Spleen (tissue), 11 donors: ENCODE measurements at regions not wholly inside any gene's neighbourhood (a gene's known extent, or its start where the extent isn't known, plus 50 kb on each side); places are given as distances from the start of the nearest gene placed in this dataset.
"Not testable (repeated sequence)": the region's sequence is repeated elsewhere in the genome, so short reads cannot be mapped to it uniquely, and the experiment has no call there.

Source experiments
- DNase-seq: peaks from one replicate; pipeline ENCODE4 v3.0.0-alpha.2; 2020
- H3K27ac ChIP-seq, 8 donors: fragments of 200-600 bp; sonication (generic) in 7 of 8; 1 replicate in 4 of 8; 2 replicates in 4 of 8; pipeline versions ENCODE4 v1.5.0 to v1.8.0; 2016 to 2021; ENCODE audit warnings: inconsistent platforms in 4 of 8, mild to moderate bottlenecking in 4 of 8, moderate library complexity in 1 of 8
- H3K27me3 ChIP-seq, 7 donors: fragments of 200-600 bp; sonication (generic) in 6 of 7; replicated peaks in 1 of 7; 1 replicate in 4 of 7; 2 replicates in 3 of 7; pipeline versions ENCODE4 v1.5.0 to v1.8.0; 2016 to 2021; ENCODE audit warnings: inconsistent platforms in 3 of 7, mild to moderate bottlenecking in 1 of 7
- H3K36me3 ChIP-seq, 6 donors: fragments of 200-600 bp; sonication (generic) in 5 of 6; 1 replicate in 4 of 6; 2 replicates in 2 of 6; pipeline versions ENCODE4 v1.5.0 to v1.8.0; 2016 to 2021; ENCODE audit warnings: inconsistent platforms in 2 of 6
- H3K4me1 ChIP-seq, 6 donors: fragments of 200-600 bp; sonication (generic) in 5 of 6; 1 replicate in 3 of 6; 2 replicates in 3 of 6; pipeline versions ENCODE4 v1.5.0 to v1.8.0; 2016 to 2021; ENCODE audit warnings: inconsistent platforms in 3 of 6
- H3K4me3 ChIP-seq, 8 donors: fragments of 200-600 bp; sonication (generic) in 7 of 8; 1 replicate in 4 of 8; 2 replicates in 4 of 8; pipeline versions ENCODE4 v1.5.0 to v1.8.0; 2016 to 2021; ENCODE audit warnings: inconsistent platforms in 4 of 8, mild to moderate bottlenecking in 4 of 8, moderate library complexity in 2 of 8
- H3K9me3 ChIP-seq, 8 donors: fragments of 200-600 bp; sonication (generic) in 7 of 8; 1 replicate in 4 of 8; 2 replicates in 4 of 8; pipeline versions ENCODE4 v1.5.0 to v1.8.0; 2016 to 2021; ENCODE audit warnings: inconsistent platforms in 4 of 8
- CTCF ChIP-seq, 11 experiments: fragments of 200-600 bp in 7 of 11; fragments of 450-650 bp in 4 of 11; sonication (generic) in 4 of 11; IDR thresholded peaks in 8 of 11; conservative IDR thresholded peaks in 3 of 11; 1 replicate in 7 of 11; 2 replicates in 4 of 11; pipeline versions ENCODE4 v1.4.0 to v1.8.0; 2016 to 2021; ENCODE audit warnings: antibody characterized with exemption in 11 of 11, inconsistent platforms in 4 of 11, mild to moderate bottlenecking in 1 of 11
- POLR2A ChIP-seq, 3 donors: fragments of 450-650 bp; IDR thresholded peaks; one replicate each; pipeline ENCODE4 v1.5.1; 2017; ENCODE audit warnings: antibody characterized with exemption in 3 of 3, mild to moderate bottlenecking in 1 of 3
- POLR2AphosphoS5 ChIP-seq, 3 donors: sonication (generic); formaldehyde crosslinking; IDR thresholded peaks; one replicate each; pipeline ENCODE4 v1.5.1; 2017; ENCODE audit warnings: antibody characterized with exemption in 3 of 3
- WGBS, 5 donors: extraction: QIAGEN DNeasy Blood & Tissue Kit in 3 of 5; methylation state at CpG; one replicate each; pipeline versions ENCODE4 v1.1.5 to v1.1.7; 2013 to 2018; 5-methylcytosine and 5-hydroxymethylcytosine counted together
- intact Hi-C: fragments of 100-400 bp; cut with DNase I; formaldehyde crosslinking; loops from one replicate; pipeline ENCODE4 v1.15.0; 2023; ENCODE audit warnings: low total_unique reads
- donor health status: healthy with polysubstance abuse.
- donor health status: DM: no; HTN: no; CAD: no; lungs with moderate emphysema.
- donor health status: DM: no; HTN: no; CAD: no.
- donor health status: Bipolar disorder and iron deficiency.
- donor health status: healthy.
- donor health status: DM: no; HTN: no; CAD: no.
- donor health status: DM: yes; HTN: yes; CAD: no.

DNA sequence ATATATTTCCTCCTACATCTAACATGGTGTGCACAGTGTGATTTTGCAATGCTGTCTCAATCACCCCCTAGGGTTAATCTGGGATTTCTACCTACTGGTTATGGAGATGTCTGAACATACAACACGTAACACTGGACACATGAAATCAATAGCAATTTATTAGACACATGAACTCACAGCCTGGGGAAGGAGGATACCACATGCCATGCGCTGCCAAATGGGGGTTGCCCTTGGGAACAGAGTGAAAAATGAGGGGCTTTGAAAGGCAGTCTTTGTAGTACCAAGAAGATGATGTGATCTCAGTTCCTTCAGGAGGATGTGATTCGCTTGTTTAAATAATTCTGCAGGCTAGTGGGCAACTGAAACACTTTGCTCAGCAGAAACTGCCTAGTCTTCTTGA lies 253.6 kb upstream of the LRRC4C start:
- intact Hi-C loops: no loop called here
- Histone ChIP-seq H3K4me3 (no peak overlapping the region), H3K27me3 (no peaks in the 10 kb centered on the region), H3K27ac (no peak overlapping the region), H3K36me3 (no peaks in the 10 kb centered on the region), H3K9me3 (peaks cover 0 to 5% (median 0%) of the 10 kb centered on the region in 8 donors), H3K4me1 (no peaks in the 10 kb centered on the region)
- WGBS, 5 donors: 77 to 89% (median 85%) methylated on average over 3 of the region's 3 CpGs
- TF ChIP-seq POLR2AphosphoS5 (IDR thresholded peaks at IDR 0.05): no peak
- no peak for TF ChIP-seq CTCF (IDR thresholded peaks at IDR 0.05 in 8 of 11, conservative IDR thresholded peaks at IDR 0.05 in 3 of 11)
- TF ChIP-seq POLR2A (IDR thresholded peaks at IDR 0.05): no peak
- no peak for DNase-seq

GRCh38 chr11:41714101-41714500 lies 254.6 kb upstream of the LRRC4C start:
- Histone ChIP-seq H3K27me3 (no peaks in the 10 kb centered on the region), H3K9me3 (peaks cover 0 to 11% (median 2%) of the 10 kb centered on the region in 8 donors), H3K4me3 (no peak overlapping the region), H3K36me3 (no peaks in the 10 kb centered on the region), H3K4me1 (no peaks in the 10 kb centered on the region), H3K27ac (no peak overlapping the region)
- no peak for DNase-seq
- TF ChIP-seq POLR2AphosphoS5 (IDR thresholded peaks at IDR 0.05) (no peak), CTCF (IDR thresholded peaks at IDR 0.05 in 8 of 11, conservative IDR thresholded peaks at IDR 0.05 in 3 of 11) (no peak)
- intact Hi-C loops: no loop called here
- 74 to 88% (median 88%) methylated on average over 2 of the region's 2 CpGs for WGBS, 5 donors

DNA sequence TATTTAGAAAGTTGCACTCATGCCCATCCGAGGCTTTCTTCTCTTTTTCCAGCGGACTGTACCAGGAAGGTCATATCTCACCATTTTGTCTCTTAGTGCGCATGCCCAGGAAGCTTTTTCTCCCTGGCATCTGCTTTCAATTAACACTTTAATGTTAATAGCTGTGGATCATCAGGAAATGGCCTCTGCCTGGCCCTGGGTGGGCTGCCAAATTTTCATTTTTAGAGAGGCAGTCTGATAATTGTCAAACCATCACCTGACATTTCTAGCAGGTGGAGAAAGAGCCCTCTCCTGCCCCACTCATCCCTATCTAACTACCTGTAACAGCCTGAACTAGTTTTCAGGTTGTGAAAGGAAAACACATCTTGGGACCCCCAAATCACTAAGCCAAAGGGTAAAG lies 257.4 kb upstream of the LRRC4C start:
- 67 to 84% (median 70%) methylated on average over 3 of the region's 3 CpGs for WGBS, 5 donors
- Histone ChIP-seq H3K27me3 (no peaks in the 10 kb centered on the region), H3K4me3 (no peak overlapping the region), H3K36me3 (no peaks in the 10 kb centered on the region), H3K27ac (peak overlapping the region in 1 of 8 donors; percentile 13), H3K4me1 (no peaks in the 10 kb centered on the region), H3K9me3 (peaks cover 0 to 30% (median 4%) of the 10 kb centered on the region in 8 donors)
- DNase-seq: no peak
- intact Hi-C loops: no loop called here
- TF ChIP-seq POLR2AphosphoS5 (IDR thresholded peaks at IDR 0.05) (no peak), CTCF (IDR thresholded peaks at IDR 0.05 in 8 of 11, conservative IDR thresholded peaks at IDR 0.05 in 3 of 11) (no peak), POLR2A (IDR thresholded peaks at IDR 0.05) (no peak)

GRCh38 chr11:41720761-41721160 lies 261.3 kb upstream of the LRRC4C start:
- peaks cover 0 to 37% (median 5%) of the 10 kb centered on the region in 8 donors for H3K9me3 ChIP-seq
- no peak for DNase-seq
- H3K4me3 ChIP-seq: no peak overlapping the region
- intact Hi-C loops: no loop called here
- TF ChIP-seq CTCF (IDR thresholded peaks at IDR 0.05 in 8 of 11, conservative IDR thresholded peaks at IDR 0.05 in 3 of 11): no peak
- no peak for TF ChIP-seq POLR2AphosphoS5 (IDR thresholded peaks at IDR 0.05)
- TF ChIP-seq POLR2A (IDR thresholded peaks at IDR 0.05): no peak
- WGBS, 5 donors: 50 to 66% (median 58%) methylated on average over 2 of the region's 2 CpGs
- H3K36me3 ChIP-seq: no peaks in the 10 kb centered on the region
- no peak overlapping the region for H3K27ac ChIP-seq
- no peaks in the 10 kb centered on the region for H3K27me3 ChIP-seq
- H3K4me1 ChIP-seq: no peaks in the 10 kb centered on the region

DNA sequence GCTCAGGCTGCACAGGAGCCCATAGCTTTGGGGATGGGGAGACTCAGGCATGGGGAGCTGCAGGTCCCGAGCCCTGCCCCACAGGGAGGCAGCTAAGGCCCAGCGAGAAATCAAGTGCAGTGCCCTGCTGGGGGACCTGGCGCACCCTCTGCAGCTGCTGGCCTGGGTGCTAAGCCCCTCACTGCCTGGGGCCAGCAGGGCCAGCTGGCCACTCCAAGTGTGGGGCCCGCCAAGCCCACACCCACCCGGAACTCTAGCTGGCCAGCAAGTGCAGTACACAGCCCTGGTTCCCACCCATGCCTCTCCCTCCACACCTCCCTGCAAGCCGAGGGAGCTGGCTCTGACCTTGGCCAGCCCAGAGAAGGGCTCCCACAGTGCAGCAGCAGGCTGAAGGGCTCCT lies 268.7 kb upstream of the LRRC4C start:
- H3K27ac ChIP-seq, intact Hi-C loops, H3K27me3 ChIP-seq, H3K36me3 ChIP-seq, DNase-seq, H3K4me1 ChIP-seq, H3K4me3 ChIP-seq: not testable (repeated sequence)
- peaks cover 0 to 43% (median 15%) of the 10 kb centered on the region in 8 donors for H3K9me3 ChIP-seq
- WGBS, 5 donors: 82 to 100% (median 92%) methylated on average over 2 to 6 of the region's 6 CpGs
